Fibroblast of peridontal ligament (primary cell): ENCODE measurements at regions not wholly inside any gene's neighbourhood (a gene's known extent, or its start where the extent isn't known, plus 50 kb on each side); places are given as distances from the start of the nearest gene placed in this dataset.
"Not testable (repeated sequence)": the region's sequence is repeated elsewhere in the genome, so short reads cannot be mapped to it uniquely, and the experiment has no call there.

Experiments used
- DNase-seq: peaks from one replicate; pipeline ENCODE4 v3.0.0-alpha.2; 2010; ENCODE audit errors: extremely low read depth

DNA sequence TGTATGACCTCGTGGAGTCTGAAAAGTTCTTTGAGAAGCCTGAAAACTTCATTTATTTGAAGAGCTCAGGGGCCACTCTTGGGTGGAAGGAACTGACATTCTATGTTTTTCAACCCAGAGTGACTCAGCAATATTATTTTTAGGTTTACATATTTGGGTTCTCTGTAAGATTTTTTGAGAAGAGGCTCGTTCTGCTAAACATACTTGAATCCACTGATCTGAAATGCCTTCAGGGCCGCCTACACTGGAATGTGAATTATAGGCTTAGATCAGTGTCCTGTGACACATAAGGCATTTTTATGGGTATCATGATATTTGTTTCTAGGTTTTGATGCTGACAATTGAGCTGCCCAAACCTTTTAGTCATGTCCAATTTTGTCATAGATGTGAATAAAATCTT, 86.2 kb downstream of the PSAT1 start:
- DNase-seq: peak; percentile 37

GRCh38 chr9:78386348-78386747, 89.4 kb downstream of the PSAT1 start:
- DNase-seq: no peak

DNA sequence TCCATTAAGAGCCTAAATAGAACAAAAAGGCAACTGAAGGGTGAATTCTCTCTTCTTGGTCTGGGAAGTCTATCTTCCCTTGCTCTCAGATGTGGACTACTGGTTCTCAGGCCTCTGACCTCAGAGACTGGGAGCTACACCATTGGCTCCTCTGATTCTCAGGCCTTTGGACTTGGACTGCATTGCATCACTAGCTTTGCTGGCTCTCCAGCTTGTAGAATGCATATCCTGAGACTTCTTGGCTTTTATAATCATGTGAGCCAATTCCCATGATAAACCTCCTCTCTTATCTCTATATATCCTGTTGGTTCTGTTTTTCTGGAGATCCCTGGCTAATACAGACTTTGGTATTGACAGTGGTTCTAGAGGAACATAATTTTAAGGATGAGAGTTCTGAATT, 89.8 kb downstream of the PSAT1 start:
- DNase-seq: no peak

DNA sequence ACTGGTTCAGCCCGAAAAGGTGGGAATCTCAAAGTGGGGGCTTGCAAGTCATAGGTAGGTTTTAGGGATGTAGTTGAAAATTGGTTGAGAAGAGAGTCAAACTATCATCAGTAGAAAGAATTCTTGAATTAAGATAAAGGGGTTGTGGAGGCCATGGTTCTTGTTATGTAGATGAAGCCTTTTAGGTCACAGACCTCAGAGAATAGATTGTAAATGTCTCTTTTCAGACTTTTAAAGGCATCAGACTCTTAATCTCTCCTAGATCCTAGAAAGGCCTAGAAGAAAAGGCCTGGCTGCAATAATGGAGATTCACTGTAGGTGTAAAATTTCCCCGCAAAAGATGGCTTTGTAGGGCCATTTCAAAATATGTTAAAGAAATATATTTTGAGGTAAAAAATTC, 96.4 kb downstream of the PSAT1 start:
- no peak for DNase-seq

GRCh38 chr9:78393932-78394331, 97.0 kb downstream of the PSAT1 start:
- DNase-seq: no peak

GRCh38 chr9:78396087-78396486, 99.2 kb downstream of the PSAT1 start:
- DNase-seq: no peak

- DNase-seq: no peak
Measured at GRCh38 chr9:78397045-78397444, 100.1 kb downstream of the PSAT1 start.

- DNase-seq: no peak
Measured at GRCh38 chr9:78397454-78397853, 100.5 kb downstream of the PSAT1 start.

- DNase-seq: no peak
Measured at GRCh38 chr9:78399153-78399552, 102.2 kb downstream of the PSAT1 start.

GRCh38 chr9:78400496-78400895, 103.6 kb downstream of the PSAT1 start:
- no peak for DNase-seq

DNA sequence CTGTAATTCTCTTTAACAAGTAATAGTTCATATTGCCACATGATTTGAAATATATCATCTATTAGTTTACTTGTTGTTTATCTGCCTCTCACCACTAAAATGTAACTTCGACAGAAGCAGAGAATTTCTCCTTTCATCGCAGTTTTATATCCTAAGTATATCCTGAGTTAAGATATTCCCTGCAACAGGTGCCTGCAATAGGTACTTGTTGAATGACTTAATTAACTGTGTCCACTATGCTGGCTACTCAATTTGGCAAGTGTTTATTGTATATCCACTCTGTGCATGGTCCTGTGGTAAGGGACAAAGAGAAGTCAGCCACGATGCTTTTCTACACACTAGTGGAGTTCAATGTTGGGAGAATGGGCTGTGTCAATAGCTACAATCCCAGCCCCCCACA, 108.5 kb downstream of the PSAT1 start:
- DNase-seq: no peak

- DNase-seq: peak; percentile 32
Measured at GRCh38 chr9:78406146-78406545, 109.2 kb downstream of the PSAT1 start.

GRCh38 chr9:78406933-78407332, 110.0 kb downstream of the PSAT1 start:
- DNase-seq: no peak

DNA sequence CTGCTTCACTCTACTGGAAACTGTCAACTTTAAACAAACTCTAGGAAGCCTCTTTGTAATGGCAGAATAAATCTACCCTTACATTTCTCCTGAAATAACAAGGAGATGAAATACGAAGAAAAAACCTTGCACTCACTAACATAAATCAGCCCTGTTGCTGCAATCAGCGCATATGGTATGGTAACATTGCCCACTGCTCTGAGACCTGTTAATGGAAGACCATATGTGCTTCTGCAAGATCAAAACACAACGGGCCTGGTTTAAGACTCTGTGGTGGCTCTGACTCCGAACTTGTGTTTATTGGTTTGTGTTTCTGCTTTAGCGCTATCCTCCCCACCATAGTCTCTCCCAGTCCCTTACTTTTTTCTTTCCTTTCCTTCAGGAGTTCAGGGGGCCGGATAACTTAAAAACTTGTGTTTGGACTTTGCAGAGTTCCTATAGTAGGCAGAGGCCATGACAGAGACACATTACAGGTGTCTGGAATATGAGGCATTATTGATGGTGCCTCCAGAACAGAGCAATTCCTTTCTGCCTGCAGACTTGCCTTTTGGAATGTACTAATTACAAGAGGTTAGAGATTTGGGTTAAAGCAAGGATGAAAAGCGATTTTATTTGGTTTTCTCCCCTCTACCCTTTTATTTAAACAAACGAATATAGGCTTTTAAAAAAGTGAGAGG, 110.8 kb downstream of the PSAT1 start:
- DNase-seq: no peak

DNA sequence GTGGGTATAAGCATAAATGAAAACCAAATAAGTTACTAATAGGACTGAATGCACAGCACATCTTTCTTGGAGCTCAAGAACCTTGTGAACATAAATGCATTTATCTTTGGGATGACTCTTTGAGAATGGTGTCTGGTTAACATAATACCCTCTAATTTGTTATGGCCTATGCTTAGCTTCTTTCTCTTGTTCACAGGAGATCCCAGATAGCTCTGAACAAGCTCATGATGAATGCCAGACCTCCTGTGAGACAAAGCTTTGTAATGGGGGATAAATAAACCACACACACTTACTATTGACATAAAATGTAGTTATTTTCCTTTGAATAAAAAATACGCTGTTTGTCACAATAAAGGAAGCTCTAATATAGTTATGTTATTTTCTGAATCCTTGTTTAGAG, 111.5 kb downstream of the PSAT1 start:
- no peak for DNase-seq

- not testable (repeated sequence) for DNase-seq
Measured at GRCh38 chr9:78409928-78410510, 113.1 kb downstream of the PSAT1 start.

DNA sequence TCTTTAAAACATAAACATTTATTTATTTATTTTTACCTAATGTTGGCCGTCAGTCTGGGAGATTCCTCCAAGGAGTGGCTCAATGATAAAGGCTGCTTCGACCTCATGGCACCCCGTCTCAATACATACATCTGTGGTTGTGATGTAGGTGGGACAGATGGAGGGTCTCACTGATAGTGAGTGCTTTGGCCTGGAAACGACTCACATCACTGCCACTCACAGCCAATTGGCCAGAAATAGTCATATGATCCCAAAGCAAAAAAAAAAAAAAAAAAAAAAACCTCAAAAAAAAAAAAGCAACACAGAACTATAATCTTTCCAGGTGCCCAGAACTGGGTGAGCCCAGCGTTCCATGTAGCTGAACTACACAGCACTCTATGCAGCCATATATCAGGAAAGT, 125.4 kb downstream of the PSAT1 start:
- no peak for DNase-seq

- no peak for DNase-seq
Measured at GRCh38 chr9:78424299-78424698, 127.4 kb downstream of the PSAT1 start.

DNA sequence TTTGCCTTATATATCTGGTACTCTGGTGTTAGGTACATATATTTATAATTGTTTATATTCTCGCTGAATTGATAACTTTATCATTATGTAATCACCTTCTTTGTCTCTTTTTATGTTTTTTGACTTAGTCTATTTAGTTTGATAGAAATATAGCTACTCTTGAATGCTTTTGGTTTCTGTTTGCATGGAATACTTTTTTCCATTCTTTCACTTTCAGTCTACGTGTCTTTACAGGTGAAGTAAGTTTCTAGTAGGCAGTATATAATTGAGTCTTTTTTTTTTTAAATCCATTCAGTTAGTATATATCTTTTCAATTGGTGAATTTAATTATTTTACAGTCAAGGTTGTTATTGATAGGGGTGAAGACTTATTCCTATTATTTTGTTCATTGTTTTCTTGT, 131.7 kb downstream of the PSAT1 start:
- no peak for DNase-seq

DNA sequence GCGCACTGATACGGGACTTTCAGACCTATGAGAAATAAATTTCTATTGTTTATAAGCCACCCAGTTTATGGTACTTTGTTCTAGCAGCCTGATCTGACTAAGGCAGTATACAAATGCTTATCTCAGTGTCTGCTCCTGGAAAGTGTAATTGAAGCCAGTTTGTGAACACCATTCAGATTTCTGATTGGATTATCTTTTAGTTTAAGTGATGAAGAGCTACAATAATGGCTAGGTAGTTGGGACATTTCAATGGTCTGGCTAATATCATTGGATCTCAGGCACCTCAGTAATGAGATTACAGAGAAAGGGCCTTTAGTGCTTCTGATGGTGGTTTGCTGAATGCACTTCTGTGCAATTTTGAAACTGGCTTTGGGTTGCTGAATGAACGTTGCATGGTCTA, 133.5 kb downstream of the PSAT1 start:
- no peak for DNase-seq

DNA sequence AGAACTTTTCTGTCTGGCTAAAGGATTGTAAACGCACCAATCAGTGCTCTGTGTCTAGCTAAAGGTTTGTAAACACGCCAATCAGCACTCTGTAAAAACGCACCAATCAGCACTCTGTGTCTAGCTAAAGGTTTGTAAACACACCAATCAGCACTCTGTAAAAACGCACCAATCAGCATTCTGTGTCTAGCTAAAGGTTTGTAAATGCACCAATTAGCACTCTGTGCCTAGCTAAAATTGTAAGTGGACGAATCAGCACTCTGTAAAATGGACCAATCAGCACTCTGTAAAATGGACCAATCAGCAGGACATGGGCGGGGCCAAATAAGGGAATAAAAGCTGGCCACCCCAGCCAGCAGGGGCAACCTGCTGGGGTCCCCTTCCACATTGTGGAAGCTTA, 134.1 kb downstream of the PSAT1 start:
- DNase-seq: not testable (repeated sequence)

- no peak for DNase-seq
Measured at GRCh38 chr9:78436873-78437272, 139.9 kb downstream of the PSAT1 start.

- DNase-seq: no peak
Measured at GRCh38 chr9:78437296-78437695, 140.4 kb downstream of the PSAT1 start.

- DNase-seq: no peak
Measured at GRCh38 chr9:78437806-78438205, 140.9 kb downstream of the PSAT1 start.
